HL-60 (cell line): ENCODE measurements at regions not wholly inside any gene's neighbourhood (a gene's known extent, or its start where the extent isn't known, plus 50 kb on each side); places are given as distances from the start of the nearest gene placed in this dataset.
"Not testable (repeated sequence)": the region's sequence is repeated elsewhere in the genome, so short reads cannot be mapped to it uniquely, and the experiment has no call there.

Experiments
- DNase-seq, 2 experiments: peaks; one replicate each; pipeline ENCODE4 v3.0.0-alpha.2; 2010 to 2020; ENCODE audit warnings: low read depth in 1 of 2, low spot score in 1 of 2
- H3K27ac ChIP-seq: fragments of 250-450 bp; sonication (Bioruptor Pico); replicated peaks from 2 replicates; pipeline ENCODE4 v1.5.1; 2020; ENCODE audit warnings: mild to moderate bottlenecking, moderate library complexity
- H3K27me3 ChIP-seq: fragments of 250-450 bp; sonication (Bioruptor Pico); 2 replicates; pipeline ENCODE4 v1.5.1; 2021; ENCODE audit warnings: mild to moderate bottlenecking, moderate library complexity; ENCODE audit not compliant: insufficient read depth, poor library complexity, severe bottlenecking
- H3K4me3 ChIP-seq: replicated peaks from 2 replicates; pipeline ENCODE4 v1.5.1; 2011; ENCODE audit warnings: mild to moderate bottlenecking, control low read depth, low read length; ENCODE audit not compliant: insufficient read depth
- CTCF ChIP-seq: IDR thresholded peaks from one replicate; pipeline ENCODE4 v1.5.1; 2011; ENCODE audit warnings: low read length, control low read depth, inconsistent platforms; ENCODE audit not compliant: insufficient read depth
- GABPA ChIP-seq: IDR thresholded peaks from 2 replicates; pipeline ENCODE4 v1.6.1; 2012; ENCODE audit warnings: low read depth
- POLR2AphosphoS5 ChIP-seq: IDR thresholded peaks from 2 replicates; pipeline ENCODE4 v1.6.1; 2012; ENCODE audit warnings: low read depth
- REST ChIP-seq: IDR thresholded peaks from 2 replicates; pipeline ENCODE4 v1.6.1; 2012; ENCODE audit warnings: low read depth; ENCODE audit not compliant: insufficient replicate concordance
- SPI1 ChIP-seq: IDR thresholded peaks from 2 replicates; pipeline ENCODE4 v1.6.1; 2012; ENCODE audit warnings: low read depth, mild to moderate bottlenecking, borderline replicate concordance

- H3K27ac ChIP-seq, result no peak overlapping the region
- H3K27me3 ChIP-seq, result no peaks in the 10 kb centered on the region
- DNase-seq, result no peak
- no peak overlapping the region for H3K4me3 ChIP-seq
- no peak for TF ChIP-seq SPI1
- no peak for TF ChIP-seq GABPA
- no peak for TF ChIP-seq POLR2AphosphoS5
- no peak for TF ChIP-seq CTCF
These were observed 206.8 kb downstream of the TXNL1 start for GRCh38 chr18:56431551-56431950.

GRCh38 chr18:56423626-56424025, 214.8 kb downstream of the TXNL1 start:
- no peak overlapping the region for H3K4me3 ChIP-seq
- no peak for DNase-seq
- H3K27ac ChIP-seq, result no peak overlapping the region
- H3K27me3 ChIP-seq, result no peaks in the 10 kb centered on the region
- TF ChIP-seq GABPA (no peak), REST (no peak), CTCF (no peak), POLR2AphosphoS5 (no peak), SPI1 (no peak)

- H3K27ac ChIP-seq, result no peak overlapping the region
- no peaks in the 10 kb centered on the region for H3K27me3 ChIP-seq
- DNase-seq, result no peak
- TF ChIP-seq REST, result no peak
- TF ChIP-seq CTCF, result no peak
- TF ChIP-seq GABPA, result no peak
- TF ChIP-seq POLR2AphosphoS5, result no peak
- no peak for TF ChIP-seq SPI1
- no peak overlapping the region for H3K4me3 ChIP-seq
These were observed 216.7 kb downstream of the TXNL1 start for GRCh38 chr18:56421647-56422046.

- DNase-seq, H3K27me3 ChIP-seq, H3K4me3 ChIP-seq, H3K27ac ChIP-seq: not testable (repeated sequence)
These were observed 217.5 kb downstream of the TXNL1 start for GRCh38 chr18:56420868-56421267.
